Brain pericyte (primary cell): ENCODE measurements at regions not wholly inside any gene's neighbourhood (a gene's known extent, or its start where the extent isn't known, plus 50 kb on each side); places are given as distances from the start of the nearest gene placed in this dataset.

Source experiments
- DNase-seq: peaks from one replicate; pipeline ENCODE4 v3.0.0-alpha.2; 2012; ENCODE audit warnings: low read depth, low spot score

DNA sequence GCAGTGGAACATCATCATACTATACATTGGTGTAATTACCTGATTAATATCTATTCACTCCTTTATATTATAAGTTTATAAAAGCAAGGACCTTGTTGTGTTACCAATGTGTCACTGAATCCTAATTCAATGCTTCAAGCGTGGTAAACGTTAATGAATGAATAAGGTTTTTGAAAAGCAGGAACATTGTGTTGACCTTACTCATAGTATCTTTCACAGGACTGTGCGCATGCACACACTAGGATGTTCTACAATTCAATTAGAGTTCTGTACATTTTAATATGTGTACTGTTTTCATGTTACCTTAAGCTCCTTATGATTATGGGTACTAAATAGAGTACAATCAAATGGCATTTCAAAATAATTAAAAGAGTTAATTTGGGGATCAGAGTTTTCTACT, 578.5 kb downstream of the BMP2 start:
- DNase-seq, result no peak

DNA sequence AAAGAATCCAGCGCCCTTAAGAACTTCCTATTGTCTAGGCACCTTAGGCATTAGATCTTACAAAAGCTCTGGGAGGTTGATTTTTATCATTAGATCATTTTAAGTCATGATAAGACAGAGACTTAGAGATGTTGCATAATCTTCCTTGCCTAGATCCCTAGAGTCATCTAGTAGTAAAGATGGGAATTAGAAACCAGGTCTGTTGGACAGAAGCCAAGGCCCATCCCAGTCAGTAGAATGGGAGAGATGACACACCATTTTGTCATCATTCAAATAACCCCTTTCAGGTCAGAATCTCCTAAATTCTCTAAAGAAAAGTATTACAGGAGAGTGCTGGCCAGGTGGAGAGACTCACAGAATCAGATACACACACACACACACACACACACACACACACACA, 579.1 kb downstream of the BMP2 start:
- no peak for DNase-seq

DNA sequence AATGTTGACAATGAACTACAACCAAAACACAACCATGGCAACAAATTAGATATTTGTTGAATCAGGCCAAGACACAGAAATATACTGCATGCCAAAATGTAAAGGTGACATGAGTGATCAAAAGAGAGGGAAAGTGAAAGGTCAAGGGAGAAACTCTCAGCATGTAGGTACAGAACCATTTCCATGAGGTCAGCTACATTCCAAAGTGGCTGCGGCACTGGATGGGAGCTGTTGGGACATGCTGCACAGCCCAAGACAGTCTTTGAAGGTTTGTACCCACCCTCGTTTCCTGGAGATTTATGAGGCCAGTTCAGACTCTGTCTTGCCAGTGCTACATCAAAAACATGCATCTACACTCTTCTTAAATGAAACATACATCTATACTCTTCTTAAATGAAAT, 579.9 kb downstream of the BMP2 start:
- no peak for DNase-seq

DNA sequence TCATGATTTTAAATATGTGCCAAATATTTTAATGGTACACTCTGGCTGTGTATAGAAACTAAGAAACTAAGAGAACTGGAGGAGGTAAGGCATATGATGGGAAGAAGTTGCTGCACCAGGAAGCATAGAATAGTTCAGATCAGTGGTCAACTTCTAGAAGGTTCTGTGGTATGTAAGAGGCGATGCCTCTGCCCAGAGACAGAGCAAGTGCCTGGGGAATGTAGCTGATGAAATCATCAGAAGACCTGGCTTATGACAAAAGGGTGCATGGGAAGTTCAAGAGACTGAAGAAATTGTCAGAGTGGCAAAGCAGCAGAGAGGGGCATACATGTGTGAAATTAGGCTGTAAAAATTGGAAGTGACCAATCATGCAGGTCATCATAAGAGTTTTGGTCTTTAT, 580.8 kb downstream of the BMP2 start:
- DNase-seq, result no peak

DNA sequence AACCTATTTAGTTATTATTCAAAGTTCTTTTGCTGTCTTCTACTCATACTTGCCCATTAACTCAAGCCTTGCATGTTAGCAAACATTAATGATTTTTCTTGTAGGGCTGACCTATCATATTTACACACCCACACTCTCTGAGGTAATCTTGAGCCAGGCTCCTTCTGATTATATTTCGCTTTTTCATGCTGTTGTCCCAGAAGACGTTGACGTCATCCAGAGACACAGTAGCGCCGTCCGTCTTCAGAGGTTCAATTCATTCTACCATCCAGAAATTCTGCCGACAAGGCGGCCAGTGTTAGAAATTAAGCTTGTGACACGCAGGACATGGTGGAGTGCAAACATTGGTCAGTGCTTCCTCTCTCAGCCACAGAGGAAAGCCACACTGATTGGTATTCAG, 584.7 kb downstream of the BMP2 start:
- no peak for DNase-seq

DNA sequence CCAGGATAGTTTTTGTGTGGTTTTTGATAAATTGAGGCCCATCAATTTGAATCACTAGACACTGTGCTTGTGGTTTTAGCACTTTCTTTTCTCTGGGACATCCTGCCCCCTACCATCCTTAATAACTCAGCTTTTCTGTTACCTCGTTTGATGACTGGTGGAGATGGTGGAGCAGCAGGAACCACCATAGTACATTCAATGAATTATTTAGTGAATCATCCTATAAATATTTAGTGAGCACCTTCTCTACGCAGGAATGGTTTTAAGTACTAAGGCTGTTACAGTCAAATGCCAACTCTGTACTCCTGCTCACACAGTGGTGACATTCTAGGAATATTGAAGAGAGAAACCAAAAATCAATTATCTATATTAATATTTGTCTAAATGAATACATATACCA, 585.2 kb downstream of the HAO1 start:
- DNase-seq, result no peak

DNA sequence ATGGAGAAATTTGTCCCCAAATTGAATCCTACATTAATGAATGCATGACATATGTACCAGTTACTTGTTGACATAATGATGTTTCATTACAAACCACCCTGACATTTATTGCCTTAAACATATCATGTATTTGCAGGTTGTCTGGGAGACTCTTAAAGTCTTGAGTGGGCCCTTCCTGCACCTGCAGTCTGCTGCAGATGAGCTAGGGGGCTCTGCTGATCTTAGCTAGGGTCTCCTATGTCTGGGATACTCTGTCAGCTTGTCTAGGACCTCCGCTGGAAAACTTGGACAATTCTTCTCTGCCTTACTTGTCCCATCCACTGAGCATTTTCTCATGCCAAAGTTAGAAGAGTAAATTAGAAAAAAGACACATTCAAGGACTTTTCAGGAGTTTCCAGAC, 581.6 kb downstream of the HAO1 start:
- DNase-seq, result no peak

DNA sequence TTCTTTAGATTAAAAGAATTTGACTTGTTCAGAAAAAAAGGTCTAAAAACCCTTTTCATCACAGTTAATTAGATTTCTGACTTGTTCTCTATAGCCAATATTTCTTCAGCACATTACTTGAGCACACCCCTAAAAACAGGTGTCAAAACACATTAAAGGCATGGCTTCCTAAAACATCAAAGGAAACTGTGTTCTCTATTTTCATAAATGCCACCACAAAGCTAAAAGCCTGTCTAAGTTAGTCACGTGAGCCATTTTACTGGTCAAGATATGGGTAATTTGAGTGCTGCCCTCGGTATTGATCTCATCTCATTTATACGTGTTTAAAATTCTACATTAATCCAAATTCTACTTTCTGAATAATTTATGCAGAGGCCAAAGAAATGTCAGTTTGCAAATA, 580.5 kb downstream of the HAO1 start:
- DNase-seq, result no peak

DNA sequence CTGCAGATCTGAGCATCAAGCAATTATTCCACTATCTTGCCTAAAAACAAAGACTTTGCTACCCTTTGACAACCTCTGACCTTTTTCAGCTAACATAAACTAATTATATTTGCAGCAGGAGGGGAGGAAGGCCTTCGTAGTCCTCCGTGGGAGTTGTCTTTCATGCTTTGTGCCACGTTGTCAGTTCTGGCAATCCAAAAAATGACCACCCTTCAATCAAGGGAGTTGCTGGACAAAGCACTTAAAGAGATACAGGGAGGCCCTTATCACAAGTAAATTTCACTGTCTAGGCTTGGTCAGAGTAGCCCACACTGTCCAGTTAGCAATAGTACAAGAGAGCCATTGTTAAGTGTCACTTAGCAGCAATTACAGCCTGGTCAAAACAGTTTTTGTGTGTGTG, 578.9 kb downstream of the HAO1 start:
- DNase-seq, result no peak

DNA sequence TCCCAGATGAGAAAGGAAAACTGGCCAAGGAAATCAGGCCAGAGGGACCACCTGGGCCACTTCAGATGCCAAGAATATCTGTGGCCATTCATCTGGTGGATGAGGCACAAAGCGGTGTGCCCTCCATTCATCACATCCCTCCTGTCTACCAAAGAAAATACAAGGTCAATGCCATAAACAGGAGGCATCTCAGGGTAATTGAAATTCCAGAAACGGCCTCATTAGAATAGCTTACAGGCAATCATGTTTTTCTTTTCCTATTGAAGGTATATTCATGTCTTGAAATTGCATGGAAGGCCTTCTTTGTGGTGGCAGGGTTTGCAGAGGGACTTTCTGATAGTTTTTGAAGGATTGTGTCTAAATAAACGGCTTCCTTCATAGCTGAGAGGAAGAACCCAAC, 578.3 kb downstream of the HAO1 start:
- no peak for DNase-seq

DNA sequence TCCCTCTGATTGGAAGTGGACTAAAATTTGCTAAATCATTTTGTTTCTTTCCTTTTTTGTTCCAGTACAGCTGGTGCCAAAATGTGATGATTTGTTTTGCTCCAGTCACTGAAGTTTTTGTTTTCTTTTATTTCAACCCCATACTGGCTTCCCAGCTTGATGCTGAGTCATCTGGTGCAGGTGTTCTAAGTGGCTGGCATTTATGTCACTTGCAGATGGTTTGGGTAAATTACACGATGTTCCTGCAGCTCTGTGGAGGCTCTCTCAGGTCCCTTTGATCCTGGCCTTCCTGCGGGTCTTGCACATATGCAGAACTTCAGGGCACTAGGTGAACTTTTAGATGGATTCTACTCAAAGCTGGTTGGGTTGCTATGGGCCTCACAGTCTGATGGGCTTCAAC, 577.7 kb downstream of the HAO1 start:
- DNase-seq, result no peak

DNA sequence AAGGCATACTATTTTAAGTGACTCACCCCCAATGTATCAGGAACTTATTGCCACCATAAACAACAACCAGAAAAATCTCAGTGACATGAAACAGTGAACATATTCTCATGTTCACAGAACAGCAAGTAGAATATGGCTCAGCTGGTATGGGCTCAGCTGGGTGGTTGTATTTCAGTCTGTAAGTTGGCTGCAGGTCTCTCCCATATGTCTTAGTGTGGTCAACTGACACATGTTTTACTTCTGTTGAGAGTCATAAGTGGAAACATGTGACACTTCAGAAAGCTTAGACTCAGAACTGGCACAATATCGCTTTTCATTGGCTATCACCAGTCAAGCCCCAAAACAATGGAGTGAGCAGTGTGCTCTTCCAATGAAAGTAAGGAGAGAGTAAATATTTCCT, 574.1 kb downstream of the HAO1 start:
- DNase-seq, result no peak

DNA sequence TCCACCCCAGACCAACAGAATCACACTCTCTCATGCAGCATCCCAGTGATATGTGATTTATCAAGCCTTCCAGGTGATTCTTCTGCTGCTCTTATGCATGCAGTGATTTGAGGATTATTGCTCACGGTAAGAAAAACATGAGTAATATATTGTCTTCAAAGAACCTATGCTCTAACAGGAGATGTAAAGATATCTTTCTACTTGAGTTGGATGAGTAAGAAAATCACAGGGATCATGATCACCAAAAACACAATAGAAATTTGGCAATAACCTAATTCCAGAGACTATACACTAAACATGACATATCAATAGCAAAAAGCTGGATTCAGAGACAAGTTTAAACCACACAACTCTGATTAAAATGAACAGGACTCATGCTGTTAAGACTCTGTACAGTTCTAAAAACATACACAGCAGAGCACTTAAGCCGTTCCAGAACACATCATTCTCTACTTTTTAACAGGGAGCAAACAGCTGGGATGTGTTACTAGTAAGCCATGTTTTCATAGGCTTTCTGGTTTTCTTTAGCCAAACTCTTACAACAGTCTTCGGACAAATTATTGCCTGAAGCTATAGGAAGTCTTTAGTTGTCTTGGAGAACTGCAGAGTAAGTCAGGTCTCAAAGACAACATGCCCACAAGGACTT, 568.6 kb downstream of the HAO1 start:
- no peak for DNase-seq

DNA sequence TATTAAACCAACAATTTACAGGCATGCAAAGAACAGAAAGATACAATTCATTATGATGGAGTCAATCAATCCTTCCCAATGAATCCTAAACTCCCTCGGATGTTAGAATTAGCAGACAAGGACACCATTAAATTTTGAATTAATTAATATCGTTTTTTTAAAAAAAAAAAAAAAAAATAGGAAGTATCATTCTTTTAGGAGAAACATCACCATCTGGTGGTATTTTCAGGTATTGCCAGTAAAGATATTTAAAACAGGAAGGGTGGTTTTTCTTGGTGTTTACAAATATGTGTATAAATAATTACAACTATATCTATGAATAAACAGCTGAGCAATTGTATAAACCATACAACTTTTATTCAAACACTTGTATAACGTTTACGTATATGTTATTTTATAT, 564.4 kb downstream of the HAO1 start:
- no peak for DNase-seq

DNA sequence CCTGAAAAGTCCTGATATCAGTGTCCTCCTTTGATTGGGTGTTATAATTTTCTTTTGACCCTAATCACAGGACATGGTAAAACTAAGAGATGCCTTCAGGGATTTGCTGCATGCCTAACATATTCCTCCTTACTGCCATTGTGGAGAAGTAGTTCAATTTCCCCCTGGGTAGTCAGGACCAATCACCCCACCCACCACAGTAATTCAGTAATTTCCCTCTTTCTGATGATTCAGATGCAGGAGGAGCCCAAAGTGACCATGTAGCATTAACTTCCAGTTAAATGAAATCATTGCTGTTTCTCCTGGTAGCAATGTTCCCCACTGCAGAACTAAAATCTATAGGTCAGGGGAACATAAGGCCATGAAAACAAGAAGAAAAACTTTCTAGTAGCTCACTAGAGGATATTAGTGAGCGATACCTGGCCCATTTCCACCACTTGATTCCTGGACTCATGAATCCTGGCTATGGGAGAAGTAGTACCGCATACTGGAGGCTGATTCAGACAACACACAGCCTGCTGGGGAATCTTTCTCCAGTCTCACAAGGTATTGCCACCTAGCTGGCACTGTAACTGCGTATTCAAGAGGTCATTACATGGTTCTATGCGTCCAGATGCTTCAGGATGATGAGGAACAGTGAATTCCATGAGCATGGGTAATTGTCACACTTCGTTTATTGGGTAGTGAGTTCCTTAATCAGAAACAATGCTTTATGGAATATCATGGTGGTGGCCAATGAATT, 561.2 kb downstream of the HAO1 start:
- DNase-seq, result no peak

DNA sequence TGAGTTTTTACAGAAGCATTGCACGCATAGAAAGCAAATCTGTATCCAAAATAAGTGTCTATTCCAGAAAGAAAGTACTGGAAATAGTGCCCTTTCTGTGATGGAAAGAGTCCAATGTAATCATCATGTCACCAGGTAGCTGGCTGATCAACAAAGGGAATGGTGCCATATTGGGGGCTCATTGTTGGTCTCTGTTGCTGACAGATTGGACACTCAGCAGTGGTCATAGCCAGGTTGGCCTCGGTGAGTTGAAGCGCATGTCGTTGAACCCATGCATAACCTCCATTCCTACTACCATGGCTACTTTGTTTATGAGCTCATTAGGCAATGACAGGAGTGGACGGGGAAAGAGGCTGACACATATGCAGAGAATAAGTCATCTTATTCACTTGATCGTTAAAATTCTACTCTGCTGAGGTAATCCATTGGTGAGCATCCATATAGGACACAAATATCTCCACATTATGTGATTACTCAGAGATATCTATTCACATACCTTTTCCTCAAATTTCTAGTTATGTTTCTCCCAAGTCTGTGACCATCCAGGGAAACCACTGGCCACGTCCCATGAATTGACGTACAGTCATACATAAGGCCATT, 560.5 kb downstream of the HAO1 start:
- DNase-seq, result no peak

DNA sequence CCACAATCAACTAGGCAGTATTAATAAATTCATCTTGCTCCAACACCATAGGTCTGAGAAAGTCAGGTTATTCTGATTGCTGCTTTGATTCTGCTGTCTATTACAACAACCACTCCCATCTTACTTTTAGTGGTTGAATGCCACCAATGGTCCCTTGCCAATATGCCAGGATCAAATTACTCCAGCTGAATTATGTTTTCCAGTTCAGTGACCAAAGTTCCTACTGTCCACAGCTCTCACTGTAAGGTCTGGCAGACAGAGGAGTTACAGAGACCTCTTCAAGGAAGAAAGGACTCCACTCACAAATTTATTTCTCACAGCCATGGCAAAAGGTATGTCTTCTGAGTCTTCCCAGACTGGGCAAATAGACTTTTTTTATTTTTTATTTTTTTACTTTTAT, 557.0 kb downstream of the HAO1 start:
- no peak for DNase-seq

DNA sequence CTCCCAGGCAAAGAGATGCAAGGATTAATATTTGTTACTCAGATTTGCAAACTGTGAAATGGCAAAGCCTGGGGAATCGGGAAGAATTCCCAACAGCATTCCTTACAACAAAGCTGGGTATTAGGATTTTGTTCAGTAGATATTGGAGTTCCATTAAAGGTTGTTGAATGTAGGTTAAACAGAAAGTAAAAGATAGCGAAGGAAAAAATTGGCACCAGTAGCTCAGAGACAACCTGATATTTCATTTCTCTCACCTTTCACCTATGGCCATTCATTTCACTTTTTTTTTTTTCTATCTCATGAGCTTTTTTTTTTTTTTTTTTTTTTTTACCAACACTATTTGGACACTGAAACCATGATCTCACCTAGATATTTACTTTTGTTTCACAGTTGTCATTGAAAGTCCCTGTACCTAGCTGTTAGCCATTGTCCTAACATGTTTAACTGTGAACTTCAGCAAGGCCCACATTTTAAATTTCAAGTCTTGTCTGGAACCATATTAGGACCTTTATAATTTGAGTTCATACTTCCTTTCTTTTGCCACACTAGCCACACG, 552.5 kb downstream of the HAO1 start:
- no peak for DNase-seq

DNA sequence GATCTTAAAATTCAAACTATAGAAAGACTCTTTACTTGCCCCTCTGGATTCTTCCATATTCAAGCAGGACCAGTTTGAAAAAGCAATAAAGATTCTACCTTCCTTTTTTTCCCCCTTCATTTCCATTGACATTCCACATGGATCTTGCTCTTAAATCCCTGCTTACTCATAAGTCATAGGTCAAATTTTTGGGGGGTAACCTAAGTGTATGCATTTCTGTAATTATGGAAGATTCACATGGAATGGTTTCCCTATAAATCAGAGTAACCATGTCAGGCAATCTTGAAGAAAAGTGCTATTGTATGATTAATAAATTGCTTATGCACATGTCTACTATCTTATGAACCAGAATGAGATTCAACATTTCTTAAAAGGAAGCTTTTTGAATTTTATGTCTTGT, 551.0 kb downstream of the HAO1 start:
- no peak for DNase-seq

DNA sequence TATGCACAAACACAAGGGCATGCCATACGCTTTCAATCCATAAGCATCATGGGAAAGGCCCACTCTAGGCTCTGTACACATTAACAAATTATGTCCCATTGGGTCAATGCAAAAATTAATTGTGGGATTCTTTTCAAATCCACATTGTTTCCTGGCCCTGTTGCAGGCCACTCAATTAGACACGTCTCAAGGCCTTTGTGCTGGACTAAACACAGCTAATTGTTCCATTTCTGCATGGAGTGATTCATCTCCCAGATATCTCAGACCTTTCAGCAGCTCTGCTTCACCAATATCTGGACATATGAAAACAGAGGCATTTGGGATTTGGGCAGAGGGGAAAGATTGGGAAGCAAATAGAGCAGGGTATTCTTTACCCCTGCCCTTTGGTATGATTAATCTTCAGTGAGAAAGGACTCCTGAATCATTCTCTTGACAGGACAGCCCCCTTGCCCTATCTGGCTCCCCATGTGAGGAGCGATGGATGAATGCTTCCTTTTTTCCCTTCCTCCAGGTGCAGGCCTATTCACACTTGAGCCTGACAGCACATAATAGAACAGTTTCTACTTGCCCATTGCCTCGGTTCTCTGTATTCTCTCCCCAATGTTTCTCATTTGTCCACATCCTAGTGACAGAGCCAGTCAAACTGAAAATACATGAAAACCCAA, 547.6 kb downstream of the HAO1 start:
- no peak for DNase-seq

DNA sequence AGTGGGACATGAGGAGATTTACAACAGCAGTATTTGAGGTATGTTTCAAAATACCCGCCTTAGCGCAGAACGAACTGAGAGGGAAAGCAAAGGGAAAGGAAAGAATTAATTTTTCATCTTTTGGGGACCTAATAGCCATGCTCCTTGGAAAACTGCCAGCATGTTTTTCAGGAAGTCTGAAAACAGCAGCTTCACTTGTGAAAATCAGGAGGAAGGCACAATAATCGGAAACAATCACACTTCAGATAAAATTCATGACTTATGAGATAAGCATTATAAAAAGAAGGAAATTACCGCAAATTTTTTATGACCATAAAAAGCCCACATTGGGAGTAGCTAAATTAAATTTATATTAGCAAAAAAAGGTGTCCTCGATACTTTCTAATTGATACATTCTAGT, 541.1 kb downstream of the HAO1 start:
- DNase-seq, result no peak

DNA sequence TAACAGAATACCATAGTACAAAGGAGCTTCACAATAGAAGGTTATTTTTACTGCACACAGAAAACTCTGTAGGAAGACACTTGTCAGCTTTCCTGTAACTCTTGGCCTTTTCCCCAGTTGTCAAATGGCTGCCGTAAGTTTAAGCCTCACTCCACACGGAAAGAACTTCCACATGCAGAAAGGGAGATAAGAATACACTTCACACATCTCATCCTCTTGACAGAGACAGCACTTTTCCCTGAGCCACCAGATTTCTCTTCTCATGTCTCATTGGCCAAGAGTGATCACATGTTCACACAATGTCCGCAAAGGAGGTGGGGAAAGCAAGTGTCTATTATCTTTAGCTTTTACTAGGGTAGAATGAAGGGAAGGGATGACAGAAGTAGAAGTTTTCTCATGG, 540.7 kb downstream of the HAO1 start:
- no peak for DNase-seq

DNA sequence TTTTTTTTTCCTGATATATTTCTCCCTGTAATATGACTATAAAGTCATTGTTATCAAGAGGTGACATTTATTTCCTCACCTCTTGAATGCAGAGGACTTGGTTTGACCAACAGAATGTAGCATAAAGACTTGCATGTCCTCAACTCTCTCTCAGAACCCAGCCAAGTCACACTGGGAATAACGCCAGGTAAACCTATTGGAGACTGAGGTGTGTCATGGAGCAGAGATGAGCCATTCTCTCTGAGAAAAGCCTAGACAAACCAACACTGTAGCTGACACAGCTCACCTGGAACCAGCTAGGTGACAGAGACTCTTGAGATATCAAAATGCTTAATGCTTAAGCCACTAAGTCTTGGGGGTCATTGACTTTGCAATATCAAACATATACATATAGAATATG, 533.6 kb downstream of the HAO1 start:
- DNase-seq, result no peak
